Right lobe of liver (tissue), 6 donors: ENCODE measurements at regions not wholly inside any gene's neighbourhood (a gene's known extent, or its start where the extent isn't known, plus 50 kb on each side); places are given as distances from the start of the nearest gene placed in this dataset.

Experiments used
- ATAC-seq, 4 donors: fragments of 200-7000 bp; cut with Tn5 transposase; one replicate each; pipeline ENCODE4 v1.9.1; 2020; ENCODE audit warnings: mild to moderate bottlenecking in 4 of 4, moderate library complexity in 4 of 4
- DNase-seq, 3 donors: peaks; one replicate each; pipeline ENCODE4 v3.0.0-alpha.2; 2020
- H3K27ac ChIP-seq, 3 donors: fragments of 200-600 bp; one replicate each; pipeline ENCODE4 v1.8.0; 2022
- H3K27me3 ChIP-seq, 2 donors: fragments of 200-600 bp; one replicate each; pipeline ENCODE4 v1.8.0; 2022
- H3K36me3 ChIP-seq, 4 donors: fragments of 200-600 bp; sonication (generic) in 1 of 4; one replicate each; pipeline versions ENCODE4 v1.5.1 to v1.8.0; 2017 to 2022; ENCODE audit warnings: control low read depth in 1 of 4
- H3K4me1 ChIP-seq, 4 donors: fragments of 200-600 bp; sonication (generic) in 1 of 4; one replicate each; pipeline versions ENCODE4 v1.5.1 to v1.8.0; 2017 to 2022; ENCODE audit warnings: control low read depth in 1 of 4
- H3K4me3 ChIP-seq, 3 donors: fragments of 200-600 bp; one replicate each; pipeline ENCODE4 v1.8.0; 2022
- H3K9me3 ChIP-seq, 4 donors: fragments of 200-600 bp; sonication (generic) in 1 of 4; one replicate each; pipeline versions ENCODE4 v1.5.1 to v1.8.0; 2017 to 2022; ENCODE audit warnings: control low read depth in 1 of 4
- POLR2A ChIP-seq: fragments of 450-650 bp; IDR thresholded peaks from one replicate; pipeline ENCODE4 v1.6.1; 2017; ENCODE audit warnings: antibody characterized with exemption, mild to moderate bottlenecking
- WGBS: methylation state at CpG from one replicate; pipeline ENCODE4 v1.1.6; 2018; ENCODE audit warnings: low coverage, low lambda C conversion rate; ENCODE audit not compliant: insufficient coverage; ENCODE audit errors: missing lambda C conversion rate; 5-methylcytosine and 5-hydroxymethylcytosine counted together
- intact Hi-C, 2 donors: fragments of 100-400 bp; cut with DNase I; formaldehyde crosslinking; loops; one replicate each; pipeline versions ENCODE4 v1.11.2 to v1.14.1; 2022
- TF ChIP-seq, protein P1 (sequence below), 4 donors: fragments of 200-600 bp in 3 of 4; fragments of 450-650 bp in 1 of 4; IDR thresholded peaks; one replicate each; pipeline versions ENCODE4 v1.5.1 to v1.8.0; 2016 to 2022; ENCODE audit warnings: antibody characterized with exemption in 4 of 4, mild to moderate bottlenecking in 2 of 4
- donor health status: DM: no; HTN: yes; CAD: no.
- donor health status: DM: no; HTN: no; CAD: no.
- donor health status: DM: no; HTN: no; CAD: no.
- donor health status: DM: no; HTN: yes; CAD: no.
- donor health status: DM: no; HTN: yes; CAD: no.

DNA sequence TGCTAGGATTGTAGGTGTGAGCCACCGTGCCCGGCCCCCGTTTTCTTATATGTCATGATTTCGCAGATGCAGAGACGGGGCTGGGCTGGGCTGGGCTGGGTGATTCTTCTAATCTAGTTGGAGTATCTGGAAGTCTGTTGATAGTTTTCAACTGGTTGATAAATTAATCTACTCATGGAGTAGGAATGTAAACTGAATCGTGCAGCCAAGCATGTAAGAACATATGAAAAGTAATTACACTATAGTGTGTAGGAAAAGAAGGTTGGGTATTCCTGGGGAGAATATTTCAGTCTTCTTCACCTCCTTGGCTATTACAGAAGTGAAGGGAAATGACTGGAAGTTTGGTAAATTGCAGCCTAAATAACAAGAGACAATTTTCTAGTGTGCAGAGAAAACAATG is 82.6 kb upstream of the MAGI1 start:
- H3K4me1 ChIP-seq, result no peaks in the 10 kb centered on the region
- H3K9me3 ChIP-seq, result no peaks in the 10 kb centered on the region
- no peak for DNase-seq
- no peak overlapping the region for H3K27ac ChIP-seq
- TF ChIP-seq, protein P1, sequence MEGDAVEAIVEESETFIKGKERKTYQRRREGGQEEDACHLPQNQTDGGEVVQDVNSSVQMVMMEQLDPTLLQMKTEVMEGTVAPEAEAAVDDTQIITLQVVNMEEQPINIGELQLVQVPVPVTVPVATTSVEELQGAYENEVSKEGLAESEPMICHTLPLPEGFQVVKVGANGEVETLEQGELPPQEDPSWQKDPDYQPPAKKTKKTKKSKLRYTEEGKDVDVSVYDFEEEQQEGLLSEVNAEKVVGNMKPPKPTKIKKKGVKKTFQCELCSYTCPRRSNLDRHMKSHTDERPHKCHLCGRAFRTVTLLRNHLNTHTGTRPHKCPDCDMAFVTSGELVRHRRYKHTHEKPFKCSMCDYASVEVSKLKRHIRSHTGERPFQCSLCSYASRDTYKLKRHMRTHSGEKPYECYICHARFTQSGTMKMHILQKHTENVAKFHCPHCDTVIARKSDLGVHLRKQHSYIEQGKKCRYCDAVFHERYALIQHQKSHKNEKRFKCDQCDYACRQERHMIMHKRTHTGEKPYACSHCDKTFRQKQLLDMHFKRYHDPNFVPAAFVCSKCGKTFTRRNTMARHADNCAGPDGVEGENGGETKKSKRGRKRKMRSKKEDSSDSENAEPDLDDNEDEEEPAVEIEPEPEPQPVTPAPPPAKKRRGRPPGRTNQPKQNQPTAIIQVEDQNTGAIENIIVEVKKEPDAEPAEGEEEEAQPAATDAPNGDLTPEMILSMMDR (IDR thresholded peaks at IDR 0.05), result no peak
- no peak for TF ChIP-seq POLR2A
- ATAC-seq, result no peak
- H3K27me3 ChIP-seq, result no peaks in the 10 kb centered on the region
- 93% methylated on average over 6 of the region's 6 CpGs for WGBS
- no peak overlapping the region for H3K4me3 ChIP-seq
- intact Hi-C loops, result no loop called here
- H3K36me3 ChIP-seq, result no peaks in the 10 kb centered on the region

DNA sequence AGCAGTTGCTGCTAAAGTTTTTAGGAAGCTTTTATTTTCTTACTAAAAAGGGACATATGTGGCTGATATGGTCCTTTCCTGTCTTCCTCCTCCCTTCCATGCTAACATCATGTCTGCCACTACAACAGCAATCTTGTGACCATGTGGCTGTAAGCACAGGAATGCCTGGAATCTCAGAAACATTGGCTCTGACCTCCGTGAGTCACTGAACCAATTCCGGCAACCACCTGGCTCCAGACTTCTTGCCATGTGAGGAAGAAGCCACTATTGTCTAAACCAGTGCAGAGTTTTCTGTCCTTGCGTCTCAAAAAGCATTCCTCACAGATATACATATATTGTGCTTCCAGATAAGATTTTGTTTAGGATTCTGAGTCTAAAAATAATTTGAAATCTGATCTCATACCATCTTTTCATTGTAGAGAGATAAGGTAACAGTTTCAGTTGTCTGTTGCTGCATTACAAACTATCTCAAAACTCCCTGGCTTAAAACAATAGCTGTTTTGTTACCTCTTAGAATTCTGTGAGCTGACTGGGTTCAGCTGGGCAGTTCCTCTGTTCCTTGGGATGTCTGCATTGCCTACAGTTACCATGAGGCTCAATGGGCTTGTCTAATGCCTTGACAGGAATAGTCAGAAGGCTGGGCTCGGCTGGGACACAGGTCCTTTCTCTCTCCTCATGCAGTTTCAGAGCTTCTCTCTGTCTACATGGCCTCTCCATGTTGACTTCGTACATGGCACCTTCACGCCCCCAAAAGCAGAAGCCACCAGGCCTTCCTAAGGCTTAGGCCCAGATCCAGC is 77.3 kb upstream of the MAGI1 start:
- peak in 3 of 4 donors; percentile 38 to 93 (median 45) for ATAC-seq
- no peaks in the 10 kb centered on the region for H3K36me3 ChIP-seq
- peak in 1 of 3 donors; percentile 35 for DNase-seq
- H3K27me3 ChIP-seq, result no peaks in the 10 kb centered on the region
- H3K27ac ChIP-seq, result no peak overlapping the region
- no peaks in the 10 kb centered on the region for H3K9me3 ChIP-seq
- intact Hi-C loops, result no loop called here
- no peaks in the 10 kb centered on the region for H3K4me1 ChIP-seq
- H3K4me3 ChIP-seq, result no peak overlapping the region
- WGBS, result 61% methylated on average over 4 of the region's 6 CpGs
- TF ChIP-seq POLR2A, result no peak
- TF ChIP-seq, protein P1 (IDR thresholded peaks at IDR 0.05), result no peak

DNA sequence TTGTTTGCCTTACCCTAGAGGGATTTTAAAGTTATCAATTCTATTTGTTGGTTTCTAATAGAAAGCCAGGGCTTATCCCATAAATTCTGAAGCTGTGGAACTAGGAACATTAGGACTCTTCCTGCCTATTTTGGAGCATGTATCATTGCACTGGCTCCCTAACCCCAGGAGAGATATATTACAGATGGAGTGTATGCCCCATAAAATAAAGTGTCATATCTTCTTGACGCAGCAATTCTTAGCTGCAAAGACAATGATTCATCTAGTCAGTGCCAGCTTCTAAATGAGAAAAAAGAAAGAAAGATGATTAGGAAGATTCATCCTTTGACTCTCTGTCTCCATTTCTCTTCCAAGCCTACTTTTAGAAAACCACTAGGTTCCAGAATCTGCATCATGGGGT is 74.8 kb upstream of the MAGI1 start:
- 73% methylated on average over 1 of the region's 1 CpG for WGBS
- DNase-seq (no peak), ATAC-seq (no peak)
- no peaks in the 10 kb centered on the region for H3K36me3 ChIP-seq
- H3K27me3 ChIP-seq, result no peaks in the 10 kb centered on the region
- no peaks in the 10 kb centered on the region for H3K4me1 ChIP-seq
- H3K9me3 ChIP-seq, result no peaks in the 10 kb centered on the region
- H3K27ac ChIP-seq, result no peak overlapping the region
- intact Hi-C loops, result no loop called here
- no peak overlapping the region for H3K4me3 ChIP-seq
- no peak for TF ChIP-seq POLR2A
- TF ChIP-seq, protein P1 (IDR thresholded peaks at IDR 0.05), result no peak

DNA sequence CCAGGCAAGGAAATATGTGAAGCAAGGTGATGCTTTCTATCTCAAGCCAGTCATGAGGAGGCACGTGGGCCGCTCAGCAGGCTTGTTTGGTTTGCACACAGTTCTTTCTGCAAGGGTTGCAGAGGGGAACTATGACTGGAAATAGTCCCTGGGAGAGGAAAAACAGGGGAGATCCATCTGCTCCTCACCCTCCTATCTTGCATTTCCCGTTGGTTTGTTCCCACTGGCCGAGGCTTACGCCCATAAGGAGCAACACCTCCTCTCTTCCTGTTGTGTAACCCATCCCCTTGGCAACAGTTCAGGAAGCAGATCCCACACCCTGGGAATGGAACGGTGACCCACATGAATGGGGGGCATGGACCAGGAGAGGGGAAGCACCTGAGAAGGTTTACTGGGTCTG is 72.1 kb upstream of the MAGI1 start:
- Histone ChIP-seq H3K4me1 (no peaks in the 10 kb centered on the region), H3K27ac (no peak overlapping the region), H3K27me3 (no peaks in the 10 kb centered on the region), H3K36me3 (no peaks in the 10 kb centered on the region), H3K9me3 (no peaks in the 10 kb centered on the region), H3K4me3 (no peak overlapping the region)
- TF ChIP-seq POLR2A, result no peak
- TF ChIP-seq, protein P1 (IDR thresholded peaks at IDR 0.05), result no peak
- 39% methylated on average over 6 of the region's 6 CpGs for WGBS
- intact Hi-C loops, result no loop called here
- DNase-seq (no peak), ATAC-seq (peak; percentile 42 to 73 (median 51))
